ENCODE measurements at regions not wholly inside any gene's neighbourhood (a gene's known extent, or its start where the extent isn't known, plus 50 kb on each side); places are given as distances from the start of the nearest gene placed in this dataset.
"Not testable (repeated sequence)": the region's sequence is repeated elsewhere in the genome, so short reads cannot be mapped to it uniquely, and the experiment has no call there.

DNA sequence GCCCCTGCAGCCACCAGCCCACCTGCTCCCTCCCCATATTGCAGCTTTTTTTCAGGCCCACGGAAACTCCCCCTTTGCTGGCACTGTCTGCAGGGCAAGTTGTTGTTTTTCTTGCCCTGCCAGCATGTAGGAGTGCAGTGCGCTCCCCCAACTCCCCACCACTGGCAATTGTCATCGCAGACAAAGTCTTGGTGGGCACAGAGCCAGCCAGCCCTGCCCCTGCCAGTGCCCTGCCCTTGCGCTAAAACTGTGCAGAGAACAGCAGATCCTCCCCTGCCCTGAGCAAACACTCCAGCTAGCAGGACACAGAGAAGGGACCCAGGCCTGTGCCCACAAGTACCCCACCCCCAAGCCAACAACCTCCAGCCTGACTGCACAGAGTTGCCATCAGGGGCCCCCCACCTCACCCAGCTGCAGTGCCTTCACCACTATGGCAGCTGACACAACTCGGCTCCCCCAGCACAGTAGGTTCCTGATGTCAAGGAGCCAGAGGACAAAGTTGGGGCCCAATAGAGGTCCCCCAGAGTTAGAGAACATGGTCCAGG is 158.1 kb upstream of the ARHGAP42 start:
- no peak for FAIRE-seq

GRCh38 chr11:100531290-100531689 is 155.8 kb upstream of the ARHGAP42 start:
- not testable (repeated sequence) for FAIRE-seq; DNase-seq (ENCODE audit: low spot score)

More for the DNA sequence above, 158.1 kb upstream of the ARHGAP42 start:
- DNase-seq (ENCODE audit: low spot score): no peak

DNA sequence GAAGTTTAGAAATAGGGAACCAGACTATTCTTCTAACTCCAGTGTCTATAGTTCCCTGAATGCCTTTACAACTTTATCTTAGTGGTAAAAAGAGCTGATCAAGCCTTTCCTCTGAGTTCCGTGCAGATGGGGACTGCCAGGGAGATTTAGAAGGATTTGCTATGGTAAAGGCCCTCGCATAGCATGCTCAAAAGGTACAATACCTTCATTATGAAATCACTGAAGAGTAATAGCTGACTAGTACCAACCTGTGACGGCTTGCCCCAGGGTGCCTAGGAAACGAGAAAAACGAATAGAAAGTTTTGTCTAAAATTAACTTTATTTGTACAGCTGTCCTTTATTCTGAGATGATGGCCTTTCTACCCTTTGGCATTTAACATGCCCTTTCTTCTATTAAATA is 150.1 kb upstream of the ARHGAP42 start:
- no peak for DNase-seq (ENCODE audit: low spot score)
- no peak for FAIRE-seq

GRCh38 chr11:100543386-100543785 is 143.7 kb upstream of the ARHGAP42 start:
- DNase-seq (ENCODE audit: low spot score) (no peak), FAIRE-seq (no peak)

DNA sequence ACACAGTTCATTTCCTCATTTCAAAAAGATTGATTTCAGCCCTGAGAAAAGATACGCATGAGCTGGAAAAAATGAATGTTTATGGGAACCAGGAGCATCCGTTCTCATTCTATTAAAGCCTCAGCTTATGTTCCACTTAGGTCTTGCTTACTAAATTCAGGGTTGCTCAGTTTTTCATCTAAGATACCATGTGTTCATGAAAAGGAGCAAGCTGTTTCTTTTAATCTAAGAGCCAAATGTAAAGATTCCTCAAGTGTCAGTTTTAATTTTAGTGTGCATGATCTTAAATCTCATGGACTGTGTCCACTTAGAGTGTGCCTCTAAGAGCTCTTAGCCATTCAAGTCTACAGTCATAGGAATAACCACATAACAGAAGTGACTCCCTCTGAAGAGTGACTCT is 141.5 kb upstream of the ARHGAP42 start:
- FAIRE-seq (no peak), DNase-seq (ENCODE audit: low spot score) (no peak)

DNA sequence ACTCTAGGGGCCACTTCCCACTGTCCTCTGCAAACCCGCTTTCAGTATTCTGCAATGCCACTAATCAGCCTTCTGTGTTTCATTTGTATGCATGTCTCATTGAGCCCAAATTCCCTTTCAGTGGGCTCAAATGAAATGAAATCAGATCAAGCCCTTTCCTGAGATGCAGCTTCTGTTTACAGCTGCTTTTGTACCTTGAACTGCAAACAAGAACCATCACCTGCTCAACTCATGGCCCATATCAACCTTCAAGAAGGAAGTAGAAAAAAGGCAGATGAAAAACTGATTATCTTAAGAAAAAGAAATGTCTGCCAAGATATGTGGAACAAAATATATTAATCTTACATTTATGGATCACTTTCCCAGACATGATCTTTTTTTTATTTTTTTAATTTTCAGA is 141.1 kb upstream of the ARHGAP42 start:
- FAIRE-seq: no peak
- DNase-seq (ENCODE audit: low spot score): no peak

DNA sequence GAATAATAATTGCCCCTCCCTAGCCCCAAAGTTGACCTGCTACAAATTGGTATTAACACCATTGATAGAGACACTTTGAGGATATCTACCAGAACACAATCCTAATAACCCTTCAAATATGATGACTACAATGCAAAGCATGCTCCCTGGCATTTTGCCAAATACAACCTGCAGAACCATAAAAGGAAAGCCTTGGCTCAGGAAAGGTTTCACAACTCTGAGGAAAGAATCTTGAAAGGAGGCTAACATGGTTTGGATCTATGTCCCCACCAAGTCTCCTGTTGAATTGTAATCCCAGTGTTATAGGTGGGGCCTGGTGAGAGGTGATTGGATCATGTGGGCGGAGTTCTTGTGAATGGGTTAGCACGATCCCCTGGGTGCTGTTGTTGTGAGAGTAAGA is 140.4 kb upstream of the ARHGAP42 start:
- peak; percentile 21 for DNase-seq (ENCODE audit: low spot score)
- FAIRE-seq: no peak

DNA sequence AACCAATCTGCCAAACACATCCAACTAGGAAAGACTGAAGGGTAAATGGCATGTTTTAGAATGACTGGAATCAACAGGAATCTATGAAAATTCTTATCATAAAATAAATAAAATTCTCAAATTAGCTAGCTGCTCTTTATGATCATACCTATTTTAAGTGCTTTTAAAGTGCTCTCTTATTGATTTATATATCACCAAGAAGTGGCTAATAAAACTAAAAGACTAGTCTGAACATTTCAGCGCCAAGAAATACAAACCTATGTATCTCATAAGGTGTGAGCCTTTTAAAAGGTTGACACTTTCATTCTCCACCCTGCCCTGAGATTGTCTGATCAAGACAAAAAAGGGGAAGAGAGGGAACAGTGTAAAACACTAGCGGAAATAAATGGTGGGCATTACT is 136.8 kb upstream of the ARHGAP42 start:
- no peak for DNase-seq (ENCODE audit: low spot score)
- FAIRE-seq: no peak

- no peak for DNase-seq (ENCODE audit: low spot score)
- FAIRE-seq: no peak
Measured at GRCh38 chr11:100550912-100551632, 136.0 kb upstream of the ARHGAP42 start.

GRCh38 chr11:100555931-100556330 is 131.2 kb upstream of the ARHGAP42 start:
- no peak for FAIRE-seq

DNA sequence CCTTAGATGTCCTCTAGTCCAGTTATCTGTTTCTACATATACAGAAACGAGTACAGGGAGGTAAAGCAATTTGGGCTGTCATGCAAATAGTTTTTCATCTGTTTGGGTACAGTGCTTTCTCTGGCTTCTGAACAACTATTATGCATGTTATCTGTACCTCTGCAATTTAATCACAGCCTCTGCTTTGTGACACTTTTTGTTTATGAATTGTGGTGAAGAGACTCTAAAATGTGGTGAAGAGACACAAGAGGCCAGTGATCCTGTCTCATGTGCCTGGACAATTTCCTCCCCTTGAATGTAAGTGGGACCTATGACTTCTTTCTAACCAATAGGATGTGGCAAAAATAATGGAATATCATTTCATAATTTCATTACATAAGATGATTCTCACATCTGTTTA is 130.3 kb upstream of the ARHGAP42 start:
- DNase-seq (ENCODE audit: low spot score): no peak
- no peak for FAIRE-seq

More at GRCh38 chr11:100555931-100556330, 131.2 kb upstream of the ARHGAP42 start:
- no peak for DNase-seq (ENCODE audit: low spot score)

DNA sequence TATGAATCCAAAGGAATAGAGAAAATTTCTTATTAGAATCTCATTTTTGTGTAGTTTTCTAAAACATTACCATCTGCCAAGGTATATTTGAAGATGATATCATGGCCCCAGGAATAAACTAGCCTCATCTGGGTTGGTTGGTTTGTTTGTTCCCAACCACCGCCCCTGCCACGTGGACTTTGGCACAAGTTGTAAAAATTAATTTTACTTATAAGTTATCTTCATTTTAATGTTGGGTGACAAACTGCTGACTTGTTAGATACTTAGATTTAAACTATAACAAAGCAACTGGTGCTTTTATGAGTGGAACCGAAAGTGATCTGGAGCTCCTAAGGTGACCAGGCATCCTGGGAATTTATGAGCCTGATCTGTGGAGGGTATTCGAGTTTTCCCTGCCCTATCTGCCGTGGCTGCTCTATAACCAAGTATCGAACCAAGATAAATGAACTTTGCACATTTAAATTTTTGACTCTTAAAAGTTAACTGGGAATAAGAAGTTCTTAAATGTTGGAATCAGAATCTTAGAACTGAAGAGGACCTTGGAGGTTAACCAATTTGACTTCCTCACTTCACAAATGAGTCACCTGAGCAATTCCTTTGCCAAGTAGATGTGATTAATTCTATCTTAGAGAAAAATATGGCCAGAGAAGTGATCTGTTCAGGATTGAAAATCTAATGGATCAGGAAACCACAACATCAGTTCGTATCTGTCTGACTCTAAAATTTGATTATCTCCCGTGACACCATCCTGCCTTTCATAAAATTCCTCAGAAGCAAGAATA is 129.1 kb upstream of the ARHGAP42 start:
- DNase-seq (ENCODE audit: low spot score) (peak; percentile 11), FAIRE-seq (peak; percentile 74)

DNA sequence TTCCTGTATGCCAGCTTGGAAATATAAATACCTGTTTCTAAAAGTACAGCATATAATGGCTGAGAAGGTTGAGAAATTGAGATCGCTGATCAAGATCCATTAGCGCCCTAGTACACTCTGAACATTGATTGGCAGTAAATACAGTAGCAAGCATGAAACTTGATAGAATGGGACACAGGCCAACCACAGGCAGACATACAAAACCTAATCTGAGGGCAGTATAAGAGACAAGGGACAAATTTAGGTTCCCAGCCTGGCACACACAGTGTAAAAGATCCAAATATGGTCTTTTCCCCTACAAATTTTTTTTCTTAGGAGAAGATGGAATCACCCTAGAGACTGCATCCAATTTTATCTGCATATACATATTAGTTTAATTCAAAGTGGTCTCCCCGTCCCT is 126.5 kb upstream of the ARHGAP42 start:
- no peak for DNase-seq (ENCODE audit: low spot score)
- FAIRE-seq: no peak

DNA sequence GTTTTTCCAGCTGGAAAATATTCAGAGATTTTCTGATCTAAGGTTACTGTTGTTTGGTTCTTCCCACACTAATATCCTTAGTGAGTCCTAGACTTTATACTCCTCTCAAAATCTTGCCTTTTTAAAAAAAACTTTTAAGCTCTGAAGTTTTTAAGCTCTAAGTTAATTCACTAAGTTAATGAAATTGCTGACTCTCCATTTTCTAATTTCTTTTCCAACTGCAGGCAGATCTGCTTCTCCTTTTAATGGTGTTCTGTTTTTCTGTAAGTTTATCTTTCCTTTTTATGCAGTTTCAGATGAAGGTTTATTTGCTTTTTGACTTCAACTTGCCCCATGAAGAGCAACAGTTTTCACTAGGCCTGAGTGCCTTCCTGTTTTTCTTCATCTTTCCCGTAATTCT is 125.8 kb upstream of the ARHGAP42 start:
- no peak for FAIRE-seq
- no peak for DNase-seq (ENCODE audit: low spot score)

DNA sequence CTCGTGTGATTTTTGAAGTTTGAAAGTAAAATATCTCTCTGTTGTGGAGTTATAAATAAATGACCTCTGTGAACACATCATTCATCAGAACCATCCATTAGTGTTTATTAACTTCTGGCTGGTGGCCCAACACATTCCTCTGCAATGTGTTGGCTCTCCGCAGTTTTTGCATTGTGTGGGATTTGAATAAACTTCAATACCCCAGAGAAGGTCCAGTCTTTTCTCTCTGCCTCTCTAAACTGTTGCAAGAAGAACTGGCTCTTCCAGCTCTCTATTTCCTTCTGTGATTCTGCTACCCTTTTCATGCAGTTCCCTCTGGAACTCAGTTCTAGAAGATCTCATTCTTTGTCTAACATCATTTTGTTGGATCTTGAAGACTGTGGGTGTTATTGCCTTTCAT is 125.0 kb upstream of the ARHGAP42 start:
- FAIRE-seq (peak; percentile 91), DNase-seq (ENCODE audit: low spot score) (peak; percentile 37)

GRCh38 chr11:100563541-100564280 is 123.4 kb upstream of the ARHGAP42 start:
- DNase-seq (ENCODE audit: low spot score) (no peak), FAIRE-seq (no peak)

- DNase-seq (ENCODE audit: low spot score) (no peak), FAIRE-seq (no peak)
Measured at GRCh38 chr11:100573911-100574513, 113.1 kb upstream of the ARHGAP42 start.

DNA sequence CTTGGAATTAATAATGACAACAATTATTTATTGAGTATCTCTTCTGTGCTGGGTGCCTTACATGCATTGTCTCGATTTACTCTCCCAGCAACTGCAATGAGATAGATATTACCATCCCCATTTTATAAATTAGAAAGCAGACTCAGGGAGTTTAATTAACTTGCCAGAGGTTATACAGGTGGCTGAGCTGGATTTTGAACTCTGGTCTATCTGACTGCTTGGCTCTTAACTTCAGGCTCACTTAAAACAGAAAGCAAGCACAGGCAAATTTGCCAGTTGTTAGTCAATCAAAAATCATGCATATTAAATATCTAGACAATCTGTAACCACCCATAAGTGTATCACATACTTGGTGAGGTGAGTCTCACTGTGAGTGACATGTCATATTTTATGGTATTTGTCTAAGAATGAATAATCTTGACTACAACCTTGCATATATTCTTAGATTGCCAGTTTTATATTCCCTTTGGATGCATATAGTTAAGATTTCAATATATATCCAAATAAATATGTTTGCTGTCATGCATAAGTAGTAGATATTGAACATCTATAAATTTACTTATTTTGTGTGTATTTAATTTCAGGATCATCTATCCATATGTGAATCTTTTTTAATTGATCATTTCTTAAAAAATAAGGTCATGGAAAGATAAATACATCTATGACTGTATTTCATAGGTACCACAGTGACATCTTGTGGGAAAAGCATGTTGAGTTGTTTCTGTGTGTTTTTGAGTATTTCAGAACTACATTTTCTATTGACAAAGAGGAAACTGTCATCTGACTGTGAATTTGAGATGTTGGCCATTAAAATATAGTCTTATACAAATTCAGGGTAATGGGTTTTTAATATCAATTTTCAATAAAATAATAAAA is 112.0 kb upstream of the ARHGAP42 start:
- FAIRE-seq: peak; percentile 38
- DNase-seq (ENCODE audit: low spot score): no peak

- FAIRE-seq (peak; percentile 75), DNase-seq (ENCODE audit: low spot score) (peak; percentile 43)
Measured at GRCh38 chr11:100575860-100576717, 111.0 kb upstream of the ARHGAP42 start.

DNA sequence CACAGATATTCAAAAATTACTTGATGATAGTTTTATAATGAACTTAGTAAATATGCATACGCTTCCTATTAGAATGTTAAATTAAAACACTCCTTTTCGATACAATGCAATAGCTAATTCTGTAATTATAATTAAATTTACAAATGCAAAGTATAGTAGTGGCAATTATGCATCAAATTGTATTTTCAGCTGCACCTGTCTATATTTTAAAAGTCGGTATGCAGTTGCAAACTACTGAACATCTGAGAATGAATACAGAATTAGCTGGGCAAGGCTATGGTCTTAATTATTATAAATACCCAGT is 110.4 kb upstream of the ARHGAP42 start:
- FAIRE-seq (no peak), DNase-seq (ENCODE audit: low spot score) (no peak)

Data from RCC 7860 (cell line).